ENCODE measurements at regions not wholly inside any gene's neighbourhood (a gene's known extent, or its start where the extent isn't known, plus 50 kb on each side); places are given as distances from the start of the nearest gene placed in this dataset.

- no peak overlapping the region for H3K4me2 ChIP-seq (ENCODE audit: low read length)
- no peaks in the 10 kb centered on the region for H3F3A ChIP-seq (ENCODE audit: insufficient read depth, low read length, poor library complexity, severe bottlenecking)
- H3K9me2 ChIP-seq (ENCODE audit: insufficient read depth, low read length) = no peaks in the 10 kb centered on the region
- H4K20me1 ChIP-seq (ENCODE audit: insufficient read depth) = no peaks in the 10 kb centered on the region
- H3K27ac ChIP-seq (ENCODE audit: low read length) = no peak overlapping the region
- H2AFZ ChIP-seq (ENCODE audit: low read depth, low read length) = no peak overlapping the region
- no peaks in the 10 kb centered on the region for H3K79me2 ChIP-seq (replicated peaks; ENCODE audit: insufficient read depth, low read length)
- H3K9ac ChIP-seq (ENCODE audit: low read length) = no peak overlapping the region
- no peaks in the 10 kb centered on the region for H3K9me3 ChIP-seq (ENCODE audit: low read length)
- no peak for TF ChIP-seq TAF1 (IDR thresholded peaks at IDR 0.05; ENCODE audit: low read depth)
- no peak for TF ChIP-seq CTCF (IDR thresholded peaks at IDR 0.05; ENCODE audit: poor library complexity, severe bottlenecking)
- TF ChIP-seq MXI1 (conservative IDR thresholded peaks at IDR 0.05; ENCODE audit: poor library complexity, severe bottlenecking) = no peak
- TF ChIP-seq RAD21 (conservative IDR thresholded peaks at IDR 0.05) = no peak
- no peak for TF ChIP-seq EZH2 (IDR thresholded peaks at IDR 0.05; ENCODE audit: borderline replicate concordance, insufficient read depth, low read length, poor library complexity, severe bottlenecking)
- TF ChIP-seq REST (IDR thresholded peaks at IDR 0.05; ENCODE audit: borderline replicate concordance) = no peak
- no peak for TF ChIP-seq POLR2AphosphoS5 (IDR thresholded peaks at IDR 0.05)
- TF ChIP-seq EP300 (conservative IDR thresholded peaks at IDR 0.05; ENCODE audit: poor library complexity, severe bottlenecking) = no peak
- H3K4me3 ChIP-seq (ENCODE audit: low read length) = no peak overlapping the region
- H3K36me3 ChIP-seq (ENCODE audit: insufficient read depth, low read length) = no peaks in the 10 kb centered on the region
- H3K27me3 ChIP-seq (ENCODE audit: insufficient read depth, low read depth, low read length) = no peaks in the 10 kb centered on the region
Measured at GRCh38 chr2:163456953-163457743, 278.7 kb downstream of the FIGN start.

- Histone ChIP-seq H3K4me3 (ENCODE audit: low read length) (no peak overlapping the region), H3K36me3 (ENCODE audit: insufficient read depth, low read length) (no peaks in the 10 kb centered on the region), H3K9ac (ENCODE audit: low read length) (no peak overlapping the region), H3K9me2 (ENCODE audit: insufficient read depth, low read length) (no peaks in the 10 kb centered on the region), H3K27me3 (ENCODE audit: insufficient read depth, low read depth, low read length) (no peaks in the 10 kb centered on the region), H3K4me2 (ENCODE audit: low read length) (no peak overlapping the region), H4K20me1 (ENCODE audit: insufficient read depth) (no peaks in the 10 kb centered on the region), H3K9me3 (ENCODE audit: low read length) (no peaks in the 10 kb centered on the region), H2AFZ (ENCODE audit: low read depth, low read length) (no peak overlapping the region), H3K27ac (ENCODE audit: low read length) (no peak overlapping the region), H3K79me2 (replicated peaks; ENCODE audit: insufficient read depth, low read length) (no peaks in the 10 kb centered on the region), H3F3A (ENCODE audit: insufficient read depth, low read length, poor library complexity, severe bottlenecking) (no peaks in the 10 kb centered on the region)
- TF ChIP-seq SMC3 (conservative IDR thresholded peaks at IDR 0.05; ENCODE audit: poor library complexity) (no peak), TAF1 (IDR thresholded peaks at IDR 0.05; ENCODE audit: low read depth) (no peak), POLR2AphosphoS5 (IDR thresholded peaks at IDR 0.05) (no peak), EZH2 (IDR thresholded peaks at IDR 0.05; ENCODE audit: borderline replicate concordance, insufficient read depth, low read length, poor library complexity, severe bottlenecking) (no peak), CTCF (IDR thresholded peaks at IDR 0.05; ENCODE audit: poor library complexity, severe bottlenecking) (no peak), REST (IDR thresholded peaks at IDR 0.05; ENCODE audit: borderline replicate concordance) (no peak), MXI1 (conservative IDR thresholded peaks at IDR 0.05; ENCODE audit: poor library complexity, severe bottlenecking) (no peak)
Measured at GRCh38 chr2:163455815-163456214, 280.0 kb downstream of the FIGN start.
